Lower leg skin (tissue), 4 donors: ENCODE measurements at regions not wholly inside any gene's neighbourhood (a gene's known extent, or its start where the extent isn't known, plus 50 kb on each side); places are given as distances from the start of the nearest gene placed in this dataset.

Source experiments
- DNase-seq, 2 donors: peaks; one replicate each; pipeline ENCODE4 v3.0.0-alpha.2; 2019; ENCODE audit warnings: low spot score in 2 of 2
- H3K4me3 ChIP-seq: fragments of 200-600 bp; sonication (generic); 2 replicates; pipeline ENCODE4 v1.5.1; 2017; ENCODE audit warnings: mild to moderate bottlenecking, low read depth; ENCODE audit not compliant: poor library complexity, severe bottlenecking
- POLR2A ChIP-seq, 2 donors: fragments of 450-650 bp; IDR thresholded peaks; one replicate each; pipeline ENCODE4 v1.6.1; 2016 to 2017; ENCODE audit warnings: antibody characterized with exemption in 2 of 2, mild to moderate bottlenecking in 1 of 2, moderate library complexity in 1 of 2
- WGBS, 2 donors: methylation state at CpG; one replicate each; pipeline ENCODE4 v1.1.5; 2018; 5-methylcytosine and 5-hydroxymethylcytosine counted together
- intact Hi-C: fragments of 100-400 bp; cut with DNase I; formaldehyde crosslinking; loops from one replicate; pipeline ENCODE4 v1.15.0; 2023; ENCODE audit warnings: low total_unique reads
- TF ChIP-seq, protein P1 (sequence below), 3 donors: fragments of 450-650 bp; IDR thresholded peaks; one replicate each; pipeline ENCODE4 v1.5.1; 2016; ENCODE audit warnings: antibody characterized with exemption in 3 of 3, mild to moderate bottlenecking in 3 of 3, moderate library complexity in 2 of 3

DNA sequence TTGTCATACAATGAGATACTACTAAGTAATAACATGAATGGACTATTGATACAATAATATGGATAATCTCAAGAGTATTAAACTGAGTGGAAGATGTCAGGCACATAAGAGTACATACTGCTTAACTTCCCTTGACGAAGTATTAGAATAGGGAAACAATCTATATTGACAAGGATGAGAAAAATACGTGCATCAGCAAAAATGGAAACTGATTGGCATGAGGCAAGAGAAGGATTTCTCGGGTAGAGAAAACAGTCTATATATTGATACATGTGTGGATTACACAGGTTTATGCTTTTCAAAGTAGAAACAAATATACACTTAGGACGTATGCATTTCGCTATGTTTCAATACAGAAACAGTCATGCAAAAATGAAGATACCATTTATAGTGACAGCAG lies 57.4 kb downstream of the PRR20E start:
- TF ChIP-seq POLR2A (IDR thresholded peaks at IDR 0.05): no peak
- TF ChIP-seq, protein P1, sequence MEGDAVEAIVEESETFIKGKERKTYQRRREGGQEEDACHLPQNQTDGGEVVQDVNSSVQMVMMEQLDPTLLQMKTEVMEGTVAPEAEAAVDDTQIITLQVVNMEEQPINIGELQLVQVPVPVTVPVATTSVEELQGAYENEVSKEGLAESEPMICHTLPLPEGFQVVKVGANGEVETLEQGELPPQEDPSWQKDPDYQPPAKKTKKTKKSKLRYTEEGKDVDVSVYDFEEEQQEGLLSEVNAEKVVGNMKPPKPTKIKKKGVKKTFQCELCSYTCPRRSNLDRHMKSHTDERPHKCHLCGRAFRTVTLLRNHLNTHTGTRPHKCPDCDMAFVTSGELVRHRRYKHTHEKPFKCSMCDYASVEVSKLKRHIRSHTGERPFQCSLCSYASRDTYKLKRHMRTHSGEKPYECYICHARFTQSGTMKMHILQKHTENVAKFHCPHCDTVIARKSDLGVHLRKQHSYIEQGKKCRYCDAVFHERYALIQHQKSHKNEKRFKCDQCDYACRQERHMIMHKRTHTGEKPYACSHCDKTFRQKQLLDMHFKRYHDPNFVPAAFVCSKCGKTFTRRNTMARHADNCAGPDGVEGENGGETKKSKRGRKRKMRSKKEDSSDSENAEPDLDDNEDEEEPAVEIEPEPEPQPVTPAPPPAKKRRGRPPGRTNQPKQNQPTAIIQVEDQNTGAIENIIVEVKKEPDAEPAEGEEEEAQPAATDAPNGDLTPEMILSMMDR (IDR thresholded peaks at IDR 0.05): no peak
- DNase-seq: no peak
- intact Hi-C loops: no loop called here
- no peak overlapping the region for H3K4me3 ChIP-seq
- 92 to 96% methylated on average over 5 of the region's 5 CpGs for WGBS, 2 donors

DNA sequence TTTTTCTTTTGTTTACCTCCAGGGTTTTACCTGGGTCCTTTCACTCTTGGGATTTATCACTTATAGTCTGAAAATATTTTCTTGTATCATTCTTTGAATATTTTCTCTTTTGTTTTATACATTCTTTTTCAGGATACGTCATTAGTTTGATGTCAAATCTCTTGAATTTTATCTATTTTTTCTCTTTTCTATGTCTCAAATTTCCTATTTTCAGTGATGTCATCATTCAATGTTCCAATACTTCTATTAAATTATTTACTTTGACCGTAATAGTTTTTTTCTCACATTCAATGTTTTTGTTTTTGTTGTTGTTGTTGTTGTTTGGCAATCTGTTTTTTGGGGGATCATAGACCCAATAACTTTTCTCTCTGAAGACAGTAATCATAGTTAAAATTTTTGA lies 83.5 kb downstream of the PRR20E start:
- no peak for DNase-seq
- WGBS, 2 donors: 86 to 90% methylated on average over 2 of the region's 2 CpGs
- no peak overlapping the region for H3K4me3 ChIP-seq
- TF ChIP-seq, protein P1 (IDR thresholded peaks at IDR 0.05): no peak
- no peak for TF ChIP-seq POLR2A (IDR thresholded peaks at IDR 0.05)
- intact Hi-C loops: no loop called here

DNA sequence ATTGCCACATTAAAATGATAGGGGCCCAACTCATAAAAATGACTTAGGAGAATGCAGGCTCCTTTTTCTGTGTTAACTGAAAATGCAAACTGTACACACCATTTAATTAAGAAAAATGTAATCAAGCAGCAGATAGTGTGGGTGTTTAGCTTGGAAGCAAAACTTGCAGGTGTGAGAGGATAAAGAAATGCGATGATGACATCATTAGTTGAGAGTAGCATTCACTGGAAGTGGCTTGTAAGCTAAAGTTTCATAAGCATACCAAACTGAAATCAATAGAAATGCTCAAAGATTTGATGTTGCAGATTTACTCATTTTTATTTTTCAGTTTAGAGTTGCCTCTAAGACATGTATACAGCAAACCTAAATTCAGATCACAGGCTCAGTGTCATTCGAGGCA lies 86.6 kb downstream of the PRR20E start:
- intact Hi-C loops: no loop called here
- H3K4me3 ChIP-seq: no peak overlapping the region
- TF ChIP-seq, protein P1 (IDR thresholded peaks at IDR 0.05): no peak
- TF ChIP-seq POLR2A (IDR thresholded peaks at IDR 0.05): no peak
- DNase-seq: no peak
- 55 to 79% methylated on average over 2 of the region's 2 CpGs for WGBS, 2 donors

DNA sequence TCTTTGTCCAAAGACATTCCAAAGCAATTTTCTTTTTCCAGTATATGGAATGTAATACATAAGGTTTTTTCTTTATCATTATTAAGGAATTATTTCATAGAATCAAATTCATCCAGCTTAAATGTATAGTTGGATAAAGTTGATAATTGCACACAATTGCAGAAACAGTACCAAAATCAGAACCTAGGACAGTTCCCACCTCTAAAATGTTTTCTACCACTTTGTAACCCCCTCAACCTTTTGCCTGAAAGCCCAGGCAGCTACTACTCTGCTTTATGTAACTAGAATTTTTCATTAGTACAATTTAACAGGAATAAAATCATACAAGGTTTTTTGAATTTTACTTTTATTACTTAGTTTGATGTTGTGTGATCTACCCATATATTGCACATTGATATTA lies 98.0 kb downstream of the PRR20E start:
- intact Hi-C loops: no loop called here
- no peak overlapping the region for H3K4me3 ChIP-seq
- no peak for DNase-seq
- TF ChIP-seq, protein P1 (IDR thresholded peaks at IDR 0.05): no peak
- no peak for TF ChIP-seq POLR2A (IDR thresholded peaks at IDR 0.05)

DNA sequence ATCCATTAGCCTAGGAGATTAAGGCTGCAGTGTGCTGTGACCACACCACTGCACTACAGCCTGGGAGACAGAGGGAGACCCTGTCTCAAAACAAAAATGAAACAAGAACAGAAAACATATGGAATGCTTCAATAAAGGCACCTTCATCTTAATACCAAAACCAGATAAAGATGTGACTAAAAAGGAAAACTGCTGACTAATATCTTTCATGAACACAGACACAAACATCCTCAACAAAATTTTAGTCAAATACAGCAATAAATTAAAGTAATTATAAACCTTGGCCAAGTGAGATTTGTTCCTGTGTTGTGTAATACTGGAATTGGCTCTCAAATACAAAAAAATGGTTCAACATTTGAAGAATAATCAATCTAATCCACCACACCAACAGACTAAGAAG lies 103.5 kb downstream of the PRR20E start:
- TF ChIP-seq POLR2A (IDR thresholded peaks at IDR 0.05): no peak
- TF ChIP-seq, protein P1 (IDR thresholded peaks at IDR 0.05): no peak

DNA sequence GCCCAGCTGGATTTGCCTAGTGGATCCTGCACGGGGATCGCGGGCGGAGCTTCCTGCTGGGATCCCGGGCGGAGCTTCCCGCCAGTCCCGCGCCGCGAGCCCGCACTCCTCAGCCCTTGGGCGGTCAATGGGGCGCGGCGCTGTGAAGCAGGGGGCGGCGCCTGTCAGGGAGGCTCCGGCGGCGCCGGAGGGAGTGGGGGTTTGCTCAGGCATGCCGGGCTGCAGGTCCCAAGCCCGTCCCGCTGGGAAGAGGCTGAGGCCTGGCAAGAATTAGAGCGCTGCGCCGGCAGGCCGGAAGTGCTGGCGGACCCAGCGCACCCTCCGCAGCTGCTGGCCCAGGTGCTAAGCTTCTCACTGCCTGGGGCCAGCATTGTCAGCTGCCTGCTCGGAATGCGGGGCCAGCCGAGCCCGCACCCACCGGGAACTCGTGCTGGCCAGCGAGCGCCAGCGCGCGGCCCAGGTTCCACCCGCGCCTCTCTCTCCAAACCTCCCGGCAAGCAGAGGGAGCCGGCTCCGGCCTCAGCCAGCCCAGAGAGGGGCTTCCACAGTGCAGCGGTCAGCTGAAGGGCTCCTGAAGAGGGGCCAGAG lies 119.6 kb downstream of the PRR20E start:
- TF ChIP-seq, protein P1 (IDR thresholded peaks at IDR 0.05): no peak
- TF ChIP-seq POLR2A (IDR thresholded peaks at IDR 0.05): no peak
- WGBS, 2 donors: 95 to 97% methylated on average over 43 to 46 of the region's 49 CpGs
- no peak for DNase-seq
- intact Hi-C loops: no loop called here
- H3K4me3 ChIP-seq: no peak overlapping the region

More for the DNA sequence above, 103.5 kb downstream of the PRR20E start:
- DNase-seq: no peak
- intact Hi-C loops: no loop called here
- no peak overlapping the region for H3K4me3 ChIP-seq
